HEK293T (cell line): ENCODE measurements at regions not wholly inside any gene's neighbourhood (a gene's known extent, or its start where the extent isn't known, plus 50 kb on each side); places are given as distances from the start of the nearest gene placed in this dataset.

ENCODE experiments used
- CTCF ChIA-PET: fragments of 350-600 bp; formaldehyde crosslinking; extraction: SDS; loops from one replicate; lab custom pipeline; 2021; ENCODE audit warnings: antibody characterized with exemption, inconsistent platforms; lab: Yijun Ruan, JAX
- POLR2A ChIA-PET: fragments of 350-600 bp; formaldehyde crosslinking; extraction: SDS; loops from one replicate; lab custom pipeline; 2020; ENCODE audit warnings: antibody characterized with exemption, inconsistent platforms; lab: Yijun Ruan, JAX
- DNase-seq: peaks from one replicate; pipeline ENCODE4 v3.0.0; 2012; ENCODE audit warnings: mixed read lengths; ENCODE audit errors: extremely low spot score
- ARNT ChIP-seq: fragments of 450-650 bp; IDR thresholded peaks from 2 replicates; pipeline ENCODE4 v1.6.1; 2017; ENCODE audit warnings: mild to moderate bottlenecking
- BHLHE40 ChIP-seq: fragments of 450-650 bp; IDR thresholded peaks from 2 replicates; pipeline ENCODE4 v1.6.1; 2016; ENCODE audit warnings: mild to moderate bottlenecking, moderate library complexity, borderline replicate concordance
- CTBP1 ChIP-seq: fragments of 450-650 bp; IDR thresholded peaks from 2 replicates; pipeline ENCODE4 v1.6.1; 2016; ENCODE audit warnings: borderline replicate concordance
- ELF4 ChIP-seq: fragments of 450-650 bp; IDR thresholded peaks from 2 replicates; pipeline ENCODE4 v1.6.1; 2017; ENCODE audit warnings: antibody characterized with exemption
- FOXK2 ChIP-seq: fragments of 450-650 bp; IDR thresholded peaks from 2 replicates; pipeline ENCODE4 v1.6.1; 2016; ENCODE audit warnings: mild to moderate bottlenecking
- FOXM1 ChIP-seq: fragments of 450-650 bp; IDR thresholded peaks from 2 replicates; pipeline ENCODE4 v1.6.1; 2017; ENCODE audit warnings: mild to moderate bottlenecking, borderline replicate concordance
- HDGF ChIP-seq: fragments of 450-650 bp; IDR thresholded peaks from 2 replicates; pipeline ENCODE4 v1.6.1; 2017; ENCODE audit warnings: antibody characterized with exemption, borderline replicate concordance
- L3MBTL2 ChIP-seq: fragments of 450-650 bp; conservative IDR thresholded peaks from 2 replicates; pipeline ENCODE4 v1.6.1; 2016; ENCODE audit warnings: mild to moderate bottlenecking
- LEF1 ChIP-seq: fragments of 450-650 bp; IDR thresholded peaks from 2 replicates; pipeline ENCODE4 v1.6.1; 2017; ENCODE audit warnings: mild to moderate bottlenecking, borderline replicate concordance
- NFRKB ChIP-seq: fragments of 450-650 bp; IDR thresholded peaks from 2 replicates; pipeline ENCODE4 v1.6.1; 2016; ENCODE audit warnings: mild to moderate bottlenecking, moderate library complexity
- SP1 ChIP-seq: fragments of 450-650 bp; IDR thresholded peaks from 2 replicates; pipeline ENCODE4 v1.6.1; 2017
- SUZ12 ChIP-seq: fragments of 450-650 bp; IDR thresholded peaks from 2 replicates; pipeline ENCODE4 v1.6.1; 2016; ENCODE audit warnings: mild to moderate bottlenecking
- TARDBP ChIP-seq: fragments of 450-650 bp; IDR thresholded peaks from 2 replicates; pipeline ENCODE4 v1.6.1; 2016
- TF ChIP-seq, protein P1 (sequence below): fragments of 450-650 bp; IDR thresholded peaks from 2 replicates; pipeline ENCODE4 v1.6.1; 2016

DNA sequence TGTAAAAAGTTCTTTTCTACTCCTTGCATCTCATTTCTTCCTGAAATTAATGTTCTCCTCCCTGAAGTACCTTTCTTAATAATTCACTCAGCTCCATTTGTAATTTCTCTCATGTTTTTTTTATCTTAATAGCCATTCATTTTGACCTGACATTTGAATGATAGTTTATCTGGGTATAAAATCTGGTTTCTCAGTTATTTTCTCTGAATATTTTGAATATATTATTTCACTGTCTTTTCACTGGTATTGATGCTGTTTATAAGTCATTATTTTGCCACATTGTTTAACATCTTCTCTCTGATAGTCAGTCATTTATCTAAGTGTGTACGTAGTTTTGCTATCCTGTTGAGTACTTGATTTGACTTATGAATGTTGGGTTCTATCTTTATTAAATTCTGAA is 68.8 kb upstream of the ARHGAP18 start:
- TF ChIP-seq LEF1 (no peak), FOXK2 (no peak), SP1 (no peak), FOXM1 (no peak), ARNT (no peak), CTBP1 (no peak)
- TF ChIP-seq, protein P1, sequence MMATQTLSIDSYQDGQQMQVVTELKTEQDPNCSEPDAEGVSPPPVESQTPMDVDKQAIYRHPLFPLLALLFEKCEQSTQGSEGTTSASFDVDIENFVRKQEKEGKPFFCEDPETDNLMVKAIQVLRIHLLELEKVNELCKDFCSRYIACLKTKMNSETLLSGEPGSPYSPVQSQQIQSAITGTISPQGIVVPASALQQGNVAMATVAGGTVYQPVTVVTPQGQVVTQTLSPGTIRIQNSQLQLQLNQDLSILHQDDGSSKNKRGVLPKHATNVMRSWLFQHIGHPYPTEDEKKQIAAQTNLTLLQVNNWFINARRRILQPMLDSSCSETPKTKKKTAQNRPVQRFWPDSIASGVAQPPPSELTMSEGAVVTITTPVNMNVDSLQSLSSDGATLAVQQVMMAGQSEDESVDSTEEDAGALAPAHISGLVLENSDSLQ = no peak
- ChIA-PET CTCF (no interaction called here), POLR2A (no interaction called here)
- DNase-seq = no peak

DNA sequence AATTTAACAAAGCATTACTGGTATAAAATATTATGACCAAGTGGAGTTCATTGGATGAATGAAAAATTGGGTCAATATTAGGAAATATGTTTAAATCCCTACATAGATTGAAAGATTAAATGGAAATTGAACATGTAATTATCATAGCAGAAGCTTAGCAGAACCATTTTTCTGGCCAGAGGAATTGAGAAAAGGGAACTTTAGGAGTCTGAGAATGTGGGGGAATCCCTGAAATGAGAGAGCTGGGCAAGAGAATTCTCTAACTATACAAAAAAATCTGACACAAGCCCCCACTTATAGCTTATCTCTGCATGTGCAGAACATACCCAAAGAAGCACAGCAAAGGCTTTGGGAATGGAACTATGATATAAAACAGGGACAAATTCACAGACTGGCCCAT is 67.4 kb upstream of the ARHGAP18 start:
- CTCF ChIA-PET = no interaction called here
- POLR2A ChIA-PET = no interaction called here
- DNase-seq = no peak
- TF ChIP-seq BHLHE40 (no peak), SP1 (no peak), NFRKB (no peak), ARNT (no peak), LEF1 (no peak), L3MBTL2 (no peak), CTBP1 (no peak), SUZ12 (no peak)

DNA sequence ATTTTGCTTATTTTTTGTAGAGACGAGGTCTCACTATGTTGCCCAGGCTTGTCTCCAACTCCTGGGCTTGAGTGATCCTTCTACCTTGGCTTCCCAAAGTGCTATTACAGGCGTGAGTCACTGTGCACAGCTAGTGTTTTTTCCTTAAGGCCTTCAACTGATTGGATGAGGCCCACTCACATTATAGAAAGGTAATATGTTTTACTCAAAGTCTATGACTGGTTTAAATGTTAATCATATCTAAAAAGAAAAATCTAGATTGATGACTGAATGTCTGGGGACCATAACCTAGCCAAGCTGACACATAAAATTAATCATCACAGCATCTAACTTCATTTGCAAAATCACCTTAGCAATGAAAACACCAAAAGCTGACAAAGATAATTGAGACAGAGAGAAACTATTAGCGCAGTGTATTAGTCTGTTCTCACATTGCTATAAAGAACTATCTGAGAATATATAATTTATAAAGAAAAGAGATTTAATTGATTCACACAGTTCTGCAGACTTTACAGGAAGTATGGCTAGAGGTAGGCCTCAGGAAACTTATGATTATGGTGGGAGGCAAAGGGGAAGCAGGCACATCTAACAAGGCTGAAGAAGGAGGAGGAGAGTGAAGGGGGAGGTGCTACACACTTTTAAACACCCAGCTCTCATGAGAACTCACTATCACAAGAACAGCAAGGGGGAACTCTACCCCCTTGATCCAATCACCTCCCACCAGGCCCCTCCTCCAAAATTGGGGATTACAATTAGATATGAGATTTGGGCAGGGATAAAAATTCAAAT is 66.8 kb upstream of the ARHGAP18 start:
- CTCF ChIA-PET = no interaction called here
- no peak for DNase-seq
- POLR2A ChIA-PET = no interaction called here
- TF ChIP-seq, protein P1 = no peak
- TF ChIP-seq ARNT (no peak), L3MBTL2 (no peak)

DNA sequence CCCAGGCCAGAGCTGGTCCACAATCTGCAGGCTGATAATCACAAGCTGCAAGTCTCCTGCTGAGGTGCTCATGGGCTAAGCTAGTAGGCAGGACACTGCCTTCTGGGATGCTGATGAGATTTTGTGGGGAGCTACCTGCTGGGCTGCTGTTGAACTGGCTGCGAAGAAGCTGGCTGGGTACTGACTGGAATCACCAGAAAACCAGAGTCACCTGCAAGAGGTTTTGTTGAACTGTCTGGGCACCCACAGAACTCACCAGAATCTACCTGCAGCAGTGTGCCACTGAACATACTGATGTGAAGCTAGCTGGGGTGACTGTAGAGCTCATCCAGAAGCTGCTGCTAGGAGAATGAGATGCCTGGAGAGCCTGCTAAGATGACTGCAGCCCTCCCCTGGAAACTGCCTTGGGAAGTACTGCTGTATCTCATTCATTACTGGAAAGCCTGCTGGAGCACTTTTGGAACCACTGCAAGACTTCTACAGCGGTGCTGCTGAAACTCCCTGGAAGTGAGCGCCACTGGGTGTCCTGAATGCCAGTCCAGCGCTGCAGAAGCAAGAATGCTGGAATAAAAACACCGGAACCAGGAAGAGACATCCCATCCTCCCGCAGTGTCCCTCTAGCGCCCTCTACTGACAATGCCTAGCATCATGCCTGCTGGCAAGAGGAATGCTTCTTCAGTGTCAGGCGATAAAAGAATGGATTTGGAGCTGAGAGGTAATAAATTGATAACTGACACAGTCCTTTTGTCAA is 64.9 kb upstream of the ARHGAP18 start:
- POLR2A ChIA-PET = interaction anchor here (0.5 to 0.7 kb wide), 2 partner anchors 10 to 429 kb away, joined by 3 to 4 read pairs; no protein-coding TSS in a partner anchor
- TF ChIP-seq ELF4 (peak; percentile 35; the same call in 1 of the 2 replicates), HDGF (no peak), CTBP1 (no peak), L3MBTL2 (no peak), TARDBP (no peak)
- TF ChIP-seq, protein P1 = peak; percentile 30

DNA sequence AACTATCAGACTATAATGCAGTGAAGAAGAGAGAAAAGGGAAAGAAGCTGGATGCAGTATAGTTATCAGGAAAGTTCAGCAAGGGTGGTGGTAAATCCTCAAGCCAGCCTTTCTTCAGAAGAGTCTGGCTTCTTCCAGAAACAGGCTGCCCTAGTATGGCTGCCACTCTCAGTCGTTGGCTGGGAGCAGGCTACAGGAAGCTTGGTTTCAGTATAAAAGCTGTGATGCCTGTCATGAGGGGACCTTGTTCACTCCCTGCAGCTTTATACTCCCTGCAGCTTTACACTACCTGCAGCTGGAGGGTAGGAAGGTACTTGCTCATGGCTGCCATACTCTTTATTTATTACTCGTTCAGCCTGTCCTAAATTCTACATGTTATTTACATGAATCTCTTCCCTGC is 63.3 kb upstream of the ARHGAP18 start:
- DNase-seq = no peak
- CTCF ChIA-PET = no interaction called here

More for the DNA sequence above, 64.9 kb upstream of the ARHGAP18 start:
- CTCF ChIA-PET = interaction anchor here (0.6 to 2.1 kb wide), 22 partner anchors 10 to 474 kb away, joined by 3 to 17 read pairs (median 4); no protein-coding TSS in a partner anchor
- DNase-seq = peak; percentile 88

DNA sequence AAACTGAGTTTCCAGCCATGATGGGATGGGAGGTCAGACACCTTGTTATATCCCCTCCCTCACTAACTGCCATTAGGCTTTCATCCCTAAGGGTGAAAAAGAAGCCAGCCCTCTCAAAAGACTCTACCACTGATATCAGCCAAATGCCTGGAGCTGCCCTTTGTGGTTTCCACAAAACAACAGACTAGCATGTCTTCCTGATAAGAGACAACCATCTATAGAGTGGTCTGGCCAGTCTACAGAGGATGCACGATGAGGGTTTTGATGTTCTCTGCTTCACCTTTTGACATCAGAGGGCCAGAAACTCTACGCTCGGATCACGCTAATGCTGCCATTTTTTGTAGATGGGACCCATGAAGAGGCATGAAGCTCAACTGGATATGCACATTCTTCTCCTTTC is 61.7 kb upstream of the ARHGAP18 start:
- TF ChIP-seq FOXM1 = no peak
- TF ChIP-seq ARNT = no peak
- TF ChIP-seq LEF1 = no peak
- TF ChIP-seq HDGF = no peak
- ChIA-PET POLR2A (no interaction called here), CTCF (no interaction called here)
- no peak for DNase-seq

More for the DNA sequence above, 63.3 kb upstream of the ARHGAP18 start:
- TF ChIP-seq LEF1 = no peak
- POLR2A ChIA-PET = no interaction called here

DNA sequence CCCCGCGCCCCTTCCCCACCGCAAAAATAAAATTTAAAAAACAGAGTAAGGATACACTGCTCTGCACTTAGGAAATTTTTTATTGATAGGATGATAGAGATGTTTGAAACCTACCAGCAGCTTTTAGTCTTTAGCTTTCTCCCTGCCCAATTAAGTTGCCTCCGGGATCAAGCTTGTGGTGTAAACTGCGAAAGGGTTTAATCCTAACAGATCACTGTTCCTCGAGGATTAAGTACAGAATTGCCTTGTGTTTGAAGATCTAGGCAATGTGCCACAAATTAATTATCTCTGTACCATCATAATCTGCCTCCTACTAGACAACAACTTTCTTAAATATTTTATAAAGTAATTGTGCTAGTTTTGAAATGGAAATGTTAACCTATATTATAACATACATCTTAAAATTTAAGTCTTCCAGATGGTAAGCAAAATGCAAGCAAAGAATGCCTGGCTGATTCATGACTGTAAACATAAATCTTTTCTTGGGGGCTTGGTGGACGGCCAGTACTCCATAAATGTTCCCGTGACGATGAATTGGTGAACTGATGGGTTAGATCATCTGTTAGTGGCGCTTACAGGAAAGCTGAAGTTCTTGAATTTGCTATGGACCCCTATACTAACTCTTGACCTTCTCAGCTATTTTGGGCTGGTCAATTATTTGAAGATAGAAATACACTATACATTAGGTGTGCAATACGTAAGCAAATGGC is 58.0 kb upstream of the ARHGAP18 start:
- no peak for DNase-seq
- ChIA-PET POLR2A (no interaction called here), CTCF (interaction anchor here (1.8 kb wide), 1 partner anchor 170 kb away, joined by 6 read pairs; no protein-coding TSS in a partner anchor)
- no peak for TF ChIP-seq SP1
- TF ChIP-seq, protein P1 = peak; percentile 47
